Vagina (tissue), 2 donors: ENCODE measurements at regions not wholly inside any gene's neighbourhood (a gene's known extent, or its start where the extent isn't known, plus 50 kb on each side); places are given as distances from the start of the nearest gene placed in this dataset.

Source experiments
- POLR2A ChIP-seq, 2 donors: fragments of 450-650 bp; IDR thresholded peaks; one replicate each; pipeline ENCODE4 v1.6.1; 2017; ENCODE audit warnings: antibody characterized with exemption in 2 of 2, mild to moderate bottlenecking in 2 of 2, moderate library complexity in 2 of 2
- POLR2AphosphoS5 ChIP-seq, 2 donors: sonication (generic); formaldehyde crosslinking; IDR thresholded peaks; one replicate each; pipeline ENCODE4 v1.9.0; 2017; ENCODE audit warnings: antibody characterized with exemption in 2 of 2, mild to moderate bottlenecking in 2 of 2, low read depth in 1 of 2; ENCODE audit not compliant: insufficient read depth in 1 of 2
- TF ChIP-seq, protein P1 (sequence below), 3 experiments: fragments of 450-650 bp in 2 of 3; fragments of 200-600 bp in 1 of 3; sonication (generic) in 1 of 3; IDR thresholded peaks; one replicate each; pipeline ENCODE4 v1.5.1; 2017 to 2019; ENCODE audit warnings: antibody characterized with exemption in 3 of 3, mild to moderate bottlenecking in 2 of 3, moderate library complexity in 2 of 3

DNA sequence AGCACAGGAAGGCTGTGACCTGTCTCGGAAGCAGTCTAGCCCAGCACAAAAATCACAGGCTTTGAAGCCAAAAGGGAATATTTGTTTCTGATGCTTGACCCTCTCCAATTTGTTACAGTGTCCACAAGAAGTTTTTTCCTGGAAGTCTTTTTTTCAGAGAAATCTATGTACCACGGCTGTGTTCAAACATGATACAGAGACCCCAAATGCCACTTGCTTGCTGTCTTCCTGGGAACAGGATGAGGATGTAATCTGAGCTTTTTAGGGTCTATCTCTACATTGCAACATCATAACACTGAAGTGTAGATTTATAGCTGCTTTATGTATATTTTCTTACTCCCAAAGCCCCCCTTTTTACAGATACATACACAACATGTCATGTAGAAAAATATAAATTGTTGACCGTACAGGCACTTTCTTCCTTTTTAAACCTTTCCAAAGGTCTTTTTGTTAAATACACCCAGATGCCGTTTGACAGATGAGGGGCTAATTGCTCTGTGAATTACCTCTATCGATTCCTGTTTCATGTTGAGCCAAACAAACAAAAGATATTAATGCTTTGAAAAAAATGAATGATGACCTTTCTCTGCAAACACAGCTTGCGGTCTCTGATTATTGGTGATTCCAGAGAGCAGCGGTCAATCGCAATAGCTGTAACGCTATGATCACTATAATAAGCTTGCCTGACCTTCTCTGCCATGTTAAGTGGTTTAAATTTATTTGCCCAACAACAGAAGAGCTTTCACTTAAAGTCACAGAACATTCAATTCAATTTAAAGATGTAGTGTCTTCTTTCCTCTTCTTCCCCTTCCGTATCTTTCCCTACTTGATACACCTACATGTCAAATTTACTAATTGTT, 875.9 kb upstream of the NR2F2 start:
- TF ChIP-seq, protein P1, sequence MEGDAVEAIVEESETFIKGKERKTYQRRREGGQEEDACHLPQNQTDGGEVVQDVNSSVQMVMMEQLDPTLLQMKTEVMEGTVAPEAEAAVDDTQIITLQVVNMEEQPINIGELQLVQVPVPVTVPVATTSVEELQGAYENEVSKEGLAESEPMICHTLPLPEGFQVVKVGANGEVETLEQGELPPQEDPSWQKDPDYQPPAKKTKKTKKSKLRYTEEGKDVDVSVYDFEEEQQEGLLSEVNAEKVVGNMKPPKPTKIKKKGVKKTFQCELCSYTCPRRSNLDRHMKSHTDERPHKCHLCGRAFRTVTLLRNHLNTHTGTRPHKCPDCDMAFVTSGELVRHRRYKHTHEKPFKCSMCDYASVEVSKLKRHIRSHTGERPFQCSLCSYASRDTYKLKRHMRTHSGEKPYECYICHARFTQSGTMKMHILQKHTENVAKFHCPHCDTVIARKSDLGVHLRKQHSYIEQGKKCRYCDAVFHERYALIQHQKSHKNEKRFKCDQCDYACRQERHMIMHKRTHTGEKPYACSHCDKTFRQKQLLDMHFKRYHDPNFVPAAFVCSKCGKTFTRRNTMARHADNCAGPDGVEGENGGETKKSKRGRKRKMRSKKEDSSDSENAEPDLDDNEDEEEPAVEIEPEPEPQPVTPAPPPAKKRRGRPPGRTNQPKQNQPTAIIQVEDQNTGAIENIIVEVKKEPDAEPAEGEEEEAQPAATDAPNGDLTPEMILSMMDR (IDR thresholded peaks at IDR 0.05), result no peak
- no peak for TF ChIP-seq POLR2A (IDR thresholded peaks at IDR 0.05)
- TF ChIP-seq POLR2AphosphoS5 (IDR thresholded peaks at IDR 0.05; ENCODE audit: insufficient read depth in 1 of 2, low read depth in 1 of 2), result no peak
